GM06990 (cell line): ENCODE measurements at regions not wholly inside any gene's neighbourhood (a gene's known extent, or its start where the extent isn't known, plus 50 kb on each side); places are given as distances from the start of the nearest gene placed in this dataset.

Experiments
- DNase-seq: peaks from one replicate; pipeline ENCODE4 v3.0.0-alpha.2; 2011; ENCODE audit not compliant: insufficient read length; ENCODE audit errors: extremely low read depth
- H3K27me3 ChIP-seq: replicated peaks from 2 replicates; pipeline ENCODE4 v1.6.0; 2011; ENCODE audit warnings: low read length; ENCODE audit not compliant: control insufficient read depth, insufficient read depth
- H3K36me3 ChIP-seq: 2 replicates; pipeline ENCODE4 v1.5.1; 2011; ENCODE audit warnings: low read length; ENCODE audit not compliant: control insufficient read depth, insufficient read depth
- H3K4me3 ChIP-seq: replicated peaks from 2 replicates; pipeline ENCODE4 v1.5.1; 2011; ENCODE audit warnings: low read depth, mild to moderate bottlenecking, control low read depth, low read length
- TF ChIP-seq, protein P1 (sequence below): IDR thresholded peaks from 2 replicates; pipeline ENCODE4 v1.5.1; 2011; ENCODE audit warnings: low read length, control low read depth, mild to moderate bottlenecking, inconsistent platforms; ENCODE audit not compliant: insufficient read depth, poor library complexity, severe bottlenecking

DNA sequence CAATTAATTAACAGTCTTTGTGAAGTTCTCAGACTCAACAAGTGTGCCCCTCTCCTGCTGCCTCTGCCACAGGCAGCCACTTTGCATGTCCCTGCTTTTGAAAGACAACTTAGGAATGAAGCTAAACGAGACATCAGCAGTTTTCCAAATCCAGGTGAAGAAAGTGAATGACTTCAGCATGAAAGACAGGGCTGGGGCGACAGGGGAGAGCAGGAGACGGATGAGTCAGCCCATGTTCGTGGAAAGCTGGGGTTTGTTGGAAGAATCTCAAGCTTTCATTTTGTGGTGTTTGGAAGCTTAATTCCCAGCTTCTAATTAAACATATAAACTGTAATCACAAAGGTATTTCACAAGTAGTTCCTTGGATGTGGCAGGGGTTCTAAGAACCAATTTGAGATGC lies 207.8 kb upstream of the MAP3K1 start:
- no peak for DNase-seq
- TF ChIP-seq, protein P1, sequence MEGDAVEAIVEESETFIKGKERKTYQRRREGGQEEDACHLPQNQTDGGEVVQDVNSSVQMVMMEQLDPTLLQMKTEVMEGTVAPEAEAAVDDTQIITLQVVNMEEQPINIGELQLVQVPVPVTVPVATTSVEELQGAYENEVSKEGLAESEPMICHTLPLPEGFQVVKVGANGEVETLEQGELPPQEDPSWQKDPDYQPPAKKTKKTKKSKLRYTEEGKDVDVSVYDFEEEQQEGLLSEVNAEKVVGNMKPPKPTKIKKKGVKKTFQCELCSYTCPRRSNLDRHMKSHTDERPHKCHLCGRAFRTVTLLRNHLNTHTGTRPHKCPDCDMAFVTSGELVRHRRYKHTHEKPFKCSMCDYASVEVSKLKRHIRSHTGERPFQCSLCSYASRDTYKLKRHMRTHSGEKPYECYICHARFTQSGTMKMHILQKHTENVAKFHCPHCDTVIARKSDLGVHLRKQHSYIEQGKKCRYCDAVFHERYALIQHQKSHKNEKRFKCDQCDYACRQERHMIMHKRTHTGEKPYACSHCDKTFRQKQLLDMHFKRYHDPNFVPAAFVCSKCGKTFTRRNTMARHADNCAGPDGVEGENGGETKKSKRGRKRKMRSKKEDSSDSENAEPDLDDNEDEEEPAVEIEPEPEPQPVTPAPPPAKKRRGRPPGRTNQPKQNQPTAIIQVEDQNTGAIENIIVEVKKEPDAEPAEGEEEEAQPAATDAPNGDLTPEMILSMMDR = no peak
- H3K36me3 ChIP-seq = no peaks in the 10 kb centered on the region

DNA sequence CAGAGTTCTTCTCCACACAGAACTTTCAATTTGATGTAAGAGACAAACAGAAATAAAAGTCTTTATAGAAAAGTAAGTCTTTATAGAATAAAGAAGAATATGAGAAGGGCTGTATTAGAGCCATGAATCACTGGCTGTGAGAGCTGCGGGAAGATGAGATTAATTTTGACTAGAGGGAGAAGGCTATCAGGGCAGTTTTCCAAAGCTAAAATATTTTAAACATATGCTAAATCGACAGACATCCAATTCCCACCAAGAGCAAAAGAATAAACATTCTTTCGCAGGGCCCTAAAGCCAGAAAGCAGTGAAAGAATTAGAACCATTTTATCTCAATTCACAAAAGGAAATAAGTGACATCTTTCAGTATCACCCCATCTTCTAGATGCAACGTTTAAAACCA lies 208.3 kb upstream of the MAP3K1 start:
- no peaks in the 10 kb centered on the region for H3K36me3 ChIP-seq
- TF ChIP-seq, protein P1 = no peak
- no peak overlapping the region for H3K4me3 ChIP-seq
- H3K27me3 ChIP-seq = peaks cover 2% of the 10 kb centered on the region
- no peak for DNase-seq

More for the DNA sequence above, 207.8 kb upstream of the MAP3K1 start:
- Histone ChIP-seq H3K27me3 (peaks cover 2% of the 10 kb centered on the region), H3K4me3 (no peak overlapping the region)

DNA sequence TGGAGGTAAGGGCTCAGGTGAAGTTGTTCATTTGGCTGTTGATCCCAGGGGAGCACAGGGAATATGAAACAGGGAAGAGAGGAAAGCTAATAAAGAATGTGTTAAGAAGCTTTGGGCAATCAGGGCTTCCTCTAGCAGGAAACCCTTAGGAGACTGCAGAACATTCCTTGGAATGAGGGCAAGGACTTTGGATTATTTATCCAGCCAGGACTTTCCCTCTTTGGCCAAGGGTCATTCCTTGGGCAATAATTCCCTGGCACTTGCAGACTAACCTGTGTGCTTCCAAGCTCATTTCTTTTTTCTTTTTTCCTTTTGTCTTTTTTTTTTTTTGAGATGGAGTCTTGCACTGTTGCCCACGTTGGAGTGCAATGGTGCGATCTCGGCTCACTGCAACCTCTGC lies 209.2 kb upstream of the MAP3K1 start:
- H3K4me3 ChIP-seq = no peak overlapping the region
- no peak for DNase-seq
- H3K27me3 ChIP-seq = peaks cover 2% of the 10 kb centered on the region
- no peaks in the 10 kb centered on the region for H3K36me3 ChIP-seq
- TF ChIP-seq, protein P1 = no peak

- no peak overlapping the region for H3K4me3 ChIP-seq
- TF ChIP-seq, protein P1 = no peak
- H3K36me3 ChIP-seq = no peaks in the 10 kb centered on the region
- no peak for DNase-seq
- peaks cover 2% of the 10 kb centered on the region for H3K27me3 ChIP-seq
These were observed 210.1 kb upstream of the MAP3K1 start for GRCh38 chr5:56605231-56605630.

- no peaks in the 10 kb centered on the region for H3K36me3 ChIP-seq
- peaks cover 2% of the 10 kb centered on the region for H3K27me3 ChIP-seq
- DNase-seq = no peak
- TF ChIP-seq, protein P1 = no peak
- no peak overlapping the region for H3K4me3 ChIP-seq
These were observed 213.7 kb upstream of the MAP3K1 start for GRCh38 chr5:56601641-56602071.

- TF ChIP-seq, protein P1 = no peak
- Histone ChIP-seq H3K27me3 (peaks cover 1% of the 10 kb centered on the region; the same call in 1 of the 2 replicates), H3K4me3 (no peak overlapping the region), H3K36me3 (no peaks in the 10 kb centered on the region)
- DNase-seq = no peak
These were observed 216.4 kb upstream of the MAP3K1 start for GRCh38 chr5:56598941-56599340.
